ENCODE measurements at regions not wholly inside any gene's neighbourhood (a gene's known extent, or its start where the extent isn't known, plus 50 kb on each side); places are given as distances from the start of the nearest gene placed in this dataset.
"Not testable (repeated sequence)": the region's sequence is repeated elsewhere in the genome, so short reads cannot be mapped to it uniquely, and the experiment has no call there.

DNA sequence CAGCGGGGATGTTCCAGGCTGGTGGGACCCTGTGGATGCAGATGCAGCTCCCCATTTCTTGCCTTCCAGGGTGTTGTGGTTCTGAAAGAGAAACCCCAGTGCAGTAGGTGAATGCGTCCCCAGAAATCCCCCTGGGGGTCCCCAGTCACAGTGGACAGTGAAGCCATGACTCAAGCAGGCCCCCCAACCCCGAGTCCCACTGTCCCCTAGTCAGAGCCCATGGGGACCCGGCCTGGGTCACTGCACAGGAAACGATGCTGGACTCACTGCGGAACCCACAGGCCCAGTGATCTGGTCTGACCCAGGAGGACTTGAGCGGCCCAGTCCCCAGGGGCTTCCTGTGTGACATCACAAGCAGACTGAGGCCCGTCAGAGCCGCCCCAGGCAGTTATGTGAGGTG, 341.4 kb downstream of the ADGRD1 start:
- intact Hi-C loops (cut with DNase I; ENCODE audit: low total_unique reads): loop anchor here (10.0 kb wide), 1 partner anchor 370 kb away; no protein-coding TSS in a partner anchor
- WGBS, 2 donors: no CpG with 5 or more reads among the region's 9 CpGs
- H3K4me3 ChIP-seq (ENCODE audit: low read depth, poor library complexity, severe bottlenecking): not testable (repeated sequence)
- DNase-seq (ENCODE audit: low spot score in 2 of 2): peak in 1 of 2 donors; percentile 75

DNA sequence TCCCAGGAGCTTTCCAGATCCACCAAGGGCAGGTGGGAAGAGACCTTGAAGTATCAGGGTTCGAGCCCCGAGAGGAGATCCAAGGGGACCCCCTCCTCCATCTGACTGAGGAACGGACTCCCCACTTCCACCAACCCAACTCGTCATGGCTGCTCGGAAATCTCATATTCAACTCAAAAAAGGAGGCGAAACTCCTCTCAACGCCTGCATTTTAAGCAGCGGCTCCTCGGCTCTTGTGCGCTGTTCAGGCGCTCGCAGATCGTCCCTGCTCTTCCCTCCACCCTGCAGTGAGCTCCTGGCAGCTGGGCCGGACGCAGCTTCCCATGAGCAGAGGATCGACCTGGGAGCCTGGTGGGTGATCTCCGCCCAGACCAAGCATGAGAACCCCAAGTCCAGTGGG, 341.9 kb downstream of the ADGRD1 start:
- intact Hi-C loops (cut with DNase I; ENCODE audit: low total_unique reads): loop anchor here (10.0 kb wide), 1 partner anchor 369 kb away; no protein-coding TSS in a partner anchor
- DNase-seq (ENCODE audit: low spot score in 2 of 2): peak in 1 of 2 donors; percentile 49
- 83 to 87% methylated on average over 13 to 17 of the region's 17 CpGs for WGBS, 2 donors
- not testable (repeated sequence) for H3K4me3 ChIP-seq (ENCODE audit: low read depth, poor library complexity, severe bottlenecking)

DNA sequence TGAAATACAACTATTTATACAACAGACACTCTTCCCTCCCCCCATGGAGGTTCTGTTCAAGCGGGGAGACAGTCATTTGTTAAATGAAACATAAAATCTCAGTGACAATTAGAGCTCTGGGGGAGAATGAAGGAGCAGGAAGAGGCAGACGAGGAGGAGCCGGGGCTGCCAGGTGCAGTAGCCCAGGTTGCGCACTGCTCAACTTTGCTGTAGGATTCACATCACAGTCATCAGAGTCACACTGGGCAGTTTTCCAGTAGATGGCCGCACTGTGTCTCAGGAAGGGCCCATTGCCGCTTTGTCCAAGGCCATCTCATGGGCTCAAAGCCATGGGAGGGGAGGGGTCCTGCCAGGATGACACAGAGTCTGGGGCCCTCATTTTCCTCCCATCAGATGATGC, 342.4 kb downstream of the ADGRD1 start:
- intact Hi-C loops (cut with DNase I; ENCODE audit: low total_unique reads): loop anchor here (10.0 kb wide), 1 partner anchor 369 kb away; no protein-coding TSS in a partner anchor
- H3K4me3 ChIP-seq (ENCODE audit: low read depth, poor library complexity, severe bottlenecking): not testable (repeated sequence)
- WGBS, 2 donors: 92 to 96% methylated on average over 6 of the region's 6 CpGs
- peak in 1 of 2 donors; percentile 62 for DNase-seq (ENCODE audit: low spot score in 2 of 2)

GRCh38 chr12:131296651-131297050, 342.9 kb downstream of the ADGRD1 start:
- 84 to 96% methylated on average over 7 to 14 of the region's 14 CpGs for WGBS, 2 donors
- DNase-seq (ENCODE audit: low spot score in 2 of 2): peak; percentile 10 to 72
- intact Hi-C loops (cut with DNase I; ENCODE audit: low total_unique reads): loop anchor here (10.0 kb wide), 1 partner anchor 368 kb away; no protein-coding TSS in a partner anchor
- H3K4me3 ChIP-seq (ENCODE audit: low read depth, poor library complexity, severe bottlenecking): not testable (repeated sequence)

DNA sequence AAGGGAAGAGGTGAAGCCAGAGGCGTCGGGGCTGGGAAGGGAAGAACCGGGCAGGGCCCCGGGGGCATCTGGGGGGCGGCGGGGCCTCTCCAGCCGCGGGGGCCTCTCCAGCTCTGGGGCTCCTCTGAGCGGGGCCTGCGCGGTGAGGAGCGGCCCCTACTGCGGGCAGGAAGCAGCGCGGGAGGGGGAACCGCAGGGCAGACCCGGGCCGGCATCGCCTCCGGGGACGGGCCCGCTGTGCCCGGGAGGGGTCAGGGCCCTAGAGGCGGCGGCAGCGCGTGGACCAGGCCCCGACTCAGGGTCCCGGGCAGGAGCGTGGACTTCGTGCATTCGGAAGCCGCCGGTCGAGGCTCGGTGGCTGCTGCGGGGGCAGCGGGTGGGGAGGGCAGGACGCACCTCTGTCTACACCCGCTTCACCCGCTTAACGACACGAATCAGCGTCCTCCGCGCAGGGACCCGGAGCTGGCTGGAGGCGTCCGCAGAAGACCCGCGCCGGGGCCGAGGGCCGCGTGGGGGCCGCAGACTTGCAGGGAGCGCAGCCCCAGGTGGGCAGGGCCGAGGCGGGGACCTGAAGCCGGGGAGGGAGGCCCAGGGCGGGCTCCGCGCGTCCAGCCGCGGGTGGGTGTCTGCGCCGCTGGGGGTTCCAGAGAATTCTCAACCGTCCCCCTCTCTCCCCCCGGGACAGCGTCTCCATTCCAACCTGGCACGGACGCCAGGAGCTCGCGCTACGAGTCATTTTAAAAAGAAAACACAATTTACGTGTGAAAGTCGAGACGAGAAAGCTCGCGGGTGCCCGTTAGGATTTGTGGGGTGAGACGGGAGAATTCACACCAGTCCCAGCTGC, 345.0 kb downstream of the ADGRD1 start:
- WGBS, 2 donors: no CpG with 5 or more reads among the region's 83 CpGs
- intact Hi-C loops (cut with DNase I; ENCODE audit: low total_unique reads): loop anchor here (10.0 kb wide), 1 partner anchor 366 kb away; no protein-coding TSS in a partner anchor
- not testable (repeated sequence) for H3K4me3 ChIP-seq (ENCODE audit: low read depth, poor library complexity, severe bottlenecking); DNase-seq (ENCODE audit: low spot score in 2 of 2)

DNA sequence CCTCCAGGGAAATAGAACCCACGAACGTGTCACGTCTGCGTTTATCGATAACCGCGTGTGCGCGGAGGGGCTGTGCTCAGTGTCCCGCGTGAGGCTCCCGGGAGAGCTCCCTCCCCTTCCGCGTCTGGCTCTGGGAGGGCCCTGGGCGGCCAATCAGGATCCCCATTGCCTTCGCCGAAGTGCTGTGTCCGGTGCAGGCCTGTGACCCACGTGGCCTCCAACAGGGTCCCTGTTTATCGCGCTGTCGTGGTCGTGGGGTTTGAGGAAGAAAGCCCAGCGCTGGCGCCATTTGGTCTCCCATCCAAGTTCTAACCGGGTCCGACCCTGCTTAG, 345.6 kb downstream of the ADGRD1 start:
- H3K4me3 ChIP-seq (ENCODE audit: low read depth, poor library complexity, severe bottlenecking); DNase-seq (ENCODE audit: low spot score in 2 of 2): not testable (repeated sequence)
- intact Hi-C loops (cut with DNase I; ENCODE audit: low total_unique reads): loop anchor here (10.0 kb wide), 1 partner anchor 365 kb away; no protein-coding TSS in a partner anchor
- WGBS, 2 donors: no CpG with 5 or more reads among the region's 27 CpGs

GRCh38 chr12:131303576-131303975, 349.9 kb downstream of the ADGRD1 start:
- H3K4me3 ChIP-seq (ENCODE audit: low read depth, poor library complexity, severe bottlenecking); intact Hi-C loops (cut with DNase I; ENCODE audit: low total_unique reads); DNase-seq (ENCODE audit: low spot score in 2 of 2): not testable (repeated sequence)
- 50 to 100% methylated on average over 1 to 2 of the region's 5 CpGs for WGBS, 2 donors

GRCh38 chr12:131304642-131305041, 350.9 kb downstream of the ADGRD1 start:
- intact Hi-C loops (cut with DNase I; ENCODE audit: low total_unique reads); DNase-seq (ENCODE audit: low spot score in 2 of 2); H3K4me3 ChIP-seq (ENCODE audit: low read depth, poor library complexity, severe bottlenecking): not testable (repeated sequence)
- no CpG with 5 or more reads among the region's 6 CpGs for WGBS, 2 donors

DNA sequence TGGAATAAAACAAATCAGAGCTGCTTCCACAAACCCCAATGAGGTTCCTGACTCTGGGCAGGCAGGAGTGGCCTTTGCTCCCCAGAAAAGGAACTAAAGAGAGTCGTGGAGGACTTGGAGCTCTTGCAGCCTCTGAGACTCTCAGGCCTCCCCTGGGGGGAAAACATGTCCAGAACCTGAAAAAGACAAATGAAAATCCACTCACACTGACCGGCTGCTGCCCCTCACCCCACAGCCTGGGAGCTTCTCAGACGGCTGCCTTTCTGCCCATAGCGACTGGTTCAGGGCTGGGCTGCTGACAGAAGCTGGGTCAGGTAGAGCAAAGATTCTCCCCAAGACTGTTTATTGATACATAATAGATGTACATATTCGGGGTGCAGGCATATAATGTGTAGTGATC, 356.0 kb downstream of the ADGRD1 start:
- H3K4me3 ChIP-seq (ENCODE audit: low read depth, poor library complexity, severe bottlenecking): no peak overlapping the region
- WGBS, 2 donors: 61 to 66% methylated on average over 5 of the region's 5 CpGs
- intact Hi-C loops (cut with DNase I; ENCODE audit: low total_unique reads): no loop called here
- TF ChIP-seq POLR2A (IDR thresholded peaks at IDR 0.05): no peak
- TF ChIP-seq, protein P1, sequence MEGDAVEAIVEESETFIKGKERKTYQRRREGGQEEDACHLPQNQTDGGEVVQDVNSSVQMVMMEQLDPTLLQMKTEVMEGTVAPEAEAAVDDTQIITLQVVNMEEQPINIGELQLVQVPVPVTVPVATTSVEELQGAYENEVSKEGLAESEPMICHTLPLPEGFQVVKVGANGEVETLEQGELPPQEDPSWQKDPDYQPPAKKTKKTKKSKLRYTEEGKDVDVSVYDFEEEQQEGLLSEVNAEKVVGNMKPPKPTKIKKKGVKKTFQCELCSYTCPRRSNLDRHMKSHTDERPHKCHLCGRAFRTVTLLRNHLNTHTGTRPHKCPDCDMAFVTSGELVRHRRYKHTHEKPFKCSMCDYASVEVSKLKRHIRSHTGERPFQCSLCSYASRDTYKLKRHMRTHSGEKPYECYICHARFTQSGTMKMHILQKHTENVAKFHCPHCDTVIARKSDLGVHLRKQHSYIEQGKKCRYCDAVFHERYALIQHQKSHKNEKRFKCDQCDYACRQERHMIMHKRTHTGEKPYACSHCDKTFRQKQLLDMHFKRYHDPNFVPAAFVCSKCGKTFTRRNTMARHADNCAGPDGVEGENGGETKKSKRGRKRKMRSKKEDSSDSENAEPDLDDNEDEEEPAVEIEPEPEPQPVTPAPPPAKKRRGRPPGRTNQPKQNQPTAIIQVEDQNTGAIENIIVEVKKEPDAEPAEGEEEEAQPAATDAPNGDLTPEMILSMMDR (IDR thresholded peaks at IDR 0.05): no peak
- no peak for DNase-seq (ENCODE audit: low spot score in 2 of 2)

DNA sequence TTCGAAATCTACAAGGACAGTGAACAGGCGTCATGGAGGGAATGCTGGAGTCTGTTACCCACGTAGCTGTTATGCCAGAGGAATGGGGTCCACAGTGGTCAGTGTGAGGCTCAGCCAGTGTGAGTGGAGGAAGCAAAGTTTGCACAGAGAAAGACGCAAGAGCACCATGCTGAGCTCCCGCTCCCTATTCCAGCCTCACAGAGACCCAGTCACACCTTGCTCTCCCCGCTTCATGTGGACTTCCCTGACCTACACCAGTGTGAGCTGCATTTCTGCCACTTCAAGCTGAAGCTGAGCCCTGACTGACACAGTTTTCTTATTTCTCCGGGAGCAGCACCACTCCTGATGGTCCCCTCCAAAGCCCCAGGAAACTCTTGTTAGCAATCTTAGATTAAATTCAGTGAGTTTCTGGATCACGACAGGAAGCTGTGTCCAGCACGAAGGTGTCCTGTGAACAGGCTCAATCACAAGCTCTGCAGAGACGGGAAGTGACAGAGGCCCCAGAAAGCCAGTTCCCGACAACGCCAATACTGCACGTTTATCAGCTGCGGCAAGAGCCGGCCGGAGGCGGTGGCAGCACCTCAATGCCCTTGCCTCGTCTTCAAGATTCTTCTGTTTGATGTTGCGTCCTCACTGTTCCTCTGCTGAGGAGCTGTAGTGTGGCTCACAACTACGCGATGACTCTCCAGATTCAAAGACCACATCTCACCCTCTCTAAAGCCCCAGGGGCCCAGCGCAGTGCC, 356.7 kb downstream of the ADGRD1 start:
- H3K4me3 ChIP-seq (ENCODE audit: low read depth, poor library complexity, severe bottlenecking); intact Hi-C loops (cut with DNase I; ENCODE audit: low total_unique reads); DNase-seq (ENCODE audit: low spot score in 2 of 2): not testable (repeated sequence)
- WGBS, 2 donors: 82 to 83% methylated on average over 12 to 13 of the region's 22 CpGs

DNA sequence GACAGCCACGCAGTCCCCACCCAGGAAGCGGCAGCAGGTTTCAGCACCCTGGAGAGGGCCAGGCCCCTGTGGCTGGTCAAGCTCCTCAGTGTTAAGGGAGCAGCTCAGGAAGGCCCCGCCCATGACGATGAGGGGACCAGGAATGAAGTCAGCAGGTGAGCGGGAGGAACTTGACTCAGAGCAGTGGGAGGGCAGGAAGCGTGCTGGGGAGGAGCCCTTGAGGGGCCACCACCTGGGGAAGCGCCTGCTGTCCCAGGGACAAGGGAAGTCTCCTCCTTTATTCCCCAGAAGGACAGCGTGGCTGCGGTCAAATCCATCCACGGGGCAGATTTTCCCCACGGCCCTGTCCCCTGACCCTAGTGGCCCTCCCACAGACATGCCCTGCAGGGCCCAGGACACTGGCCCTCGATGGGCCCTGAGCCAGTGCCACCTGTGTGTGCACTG, 357.6 kb downstream of the ADGRD1 start:
- H3K4me3 ChIP-seq (ENCODE audit: low read depth, poor library complexity, severe bottlenecking); DNase-seq (ENCODE audit: low spot score in 2 of 2); intact Hi-C loops (cut with DNase I; ENCODE audit: low total_unique reads): not testable (repeated sequence)
- 26 to 33% methylated on average over 3 to 9 of the region's 12 CpGs for WGBS, 2 donors

Data from lower leg skin (tissue), 4 donors.